ENCODE measurements at regions not wholly inside any gene's neighbourhood (a gene's known extent, or its start where the extent isn't known, plus 50 kb on each side); places are given as distances from the start of the nearest gene placed in this dataset.
A peak's percentile ranks its signal among the peaks of the same experiment; 100 is the strongest.

- TF ChIP-seq CTCF (IDR thresholded peaks at IDR 0.05; ENCODE audit: low read depth, low read length, missing control alignments), result no peak
- in situ Hi-C loops (cut with HindIII; ENCODE audit: low pct_ligation_motif_present, low sequenced_read_pairs), result no loop called here
- Histone ChIP-seq H3K4me3 (ENCODE audit: low read depth, low read length) (no peak overlapping the region), H3K27ac (no peak overlapping the region), H3K36me3 (replicated peaks) (no peaks in the 10 kb centered on the region), H3K27me3 (replicated peaks) (no peaks in the 10 kb centered on the region)
- DNase-seq, result no peak
Measured at GRCh38 chr4:20403846-20404245, 152.1 kb downstream of the SLIT2 start.

GRCh38 chr4:20408611-20409010, 156.9 kb downstream of the SLIT2 start:
- Histone ChIP-seq H3K27me3 (replicated peaks) (no peaks in the 10 kb centered on the region), H3K4me3 (ENCODE audit: low read depth, low read length) (no peak overlapping the region), H3K36me3 (replicated peaks) (no peaks in the 10 kb centered on the region), H3K27ac (no peak overlapping the region)
- TF ChIP-seq CTCF (IDR thresholded peaks at IDR 0.05; ENCODE audit: low read depth, low read length, missing control alignments), result no peak
- DNase-seq, result peak; percentile 40
- in situ Hi-C loops (cut with HindIII; ENCODE audit: low pct_ligation_motif_present, low sequenced_read_pairs), result no loop called here

- H3K4me3 ChIP-seq (ENCODE audit: low read depth, low read length), result no peak overlapping the region
- H3K27me3 ChIP-seq (replicated peaks), result no peaks in the 10 kb centered on the region
- DNase-seq, result no peak
- no peak for TF ChIP-seq CTCF (IDR thresholded peaks at IDR 0.05; ENCODE audit: low read depth, low read length, missing control alignments)
- in situ Hi-C loops (cut with HindIII; ENCODE audit: low pct_ligation_motif_present, low sequenced_read_pairs), result no loop called here
- H3K27ac ChIP-seq, result no peak overlapping the region
- no peaks in the 10 kb centered on the region for H3K36me3 ChIP-seq (replicated peaks)
Measured at GRCh38 chr4:20412072-20412471, 160.4 kb downstream of the SLIT2 start.

GRCh38 chr4:20416800-20417199, 165.1 kb downstream of the SLIT2 start:
- TF ChIP-seq CTCF (IDR thresholded peaks at IDR 0.05; ENCODE audit: low read depth, low read length, missing control alignments), result no peak
- Histone ChIP-seq H3K27me3 (replicated peaks) (no peaks in the 10 kb centered on the region), H3K4me3 (ENCODE audit: low read depth, low read length) (no peak overlapping the region), H3K27ac (no peak overlapping the region), H3K36me3 (replicated peaks) (no peaks in the 10 kb centered on the region)
- DNase-seq, result no peak
- in situ Hi-C loops (cut with HindIII; ENCODE audit: low pct_ligation_motif_present, low sequenced_read_pairs), result no loop called here

GRCh38 chr4:20418861-20419451, 167.3 kb downstream of the SLIT2 start:
- peak; percentile 45 for TF ChIP-seq CTCF (IDR thresholded peaks at IDR 0.05; ENCODE audit: low read depth, low read length, missing control alignments)
- peak overlapping the region; percentile 53 for H3K27ac ChIP-seq
- H3K27me3 ChIP-seq (replicated peaks), result no peaks in the 10 kb centered on the region
- no peaks in the 10 kb centered on the region for H3K36me3 ChIP-seq (replicated peaks)
- H3K4me3 ChIP-seq (ENCODE audit: low read depth, low read length), result peak overlapping the region; percentile 45
- DNase-seq, result peak; percentile 36
- in situ Hi-C loops (cut with HindIII; ENCODE audit: low pct_ligation_motif_present, low sequenced_read_pairs), result no loop called here

All from brain microvascular endothelial cell (primary cell).